HK-2 (cell line): ENCODE measurements at regions not wholly inside any gene's neighbourhood (a gene's known extent, or its start where the extent isn't known, plus 50 kb on each side); places are given as distances from the start of the nearest gene placed in this dataset.
"Not testable (repeated sequence)": the region's sequence is repeated elsewhere in the genome, so short reads cannot be mapped to it uniquely, and the experiment has no call there.

Source experiments
- DNase-seq: peaks from one replicate; pipeline ENCODE4 v3.0.0-alpha.2; 2018; ENCODE audit not compliant: unreplicated experiment

DNA sequence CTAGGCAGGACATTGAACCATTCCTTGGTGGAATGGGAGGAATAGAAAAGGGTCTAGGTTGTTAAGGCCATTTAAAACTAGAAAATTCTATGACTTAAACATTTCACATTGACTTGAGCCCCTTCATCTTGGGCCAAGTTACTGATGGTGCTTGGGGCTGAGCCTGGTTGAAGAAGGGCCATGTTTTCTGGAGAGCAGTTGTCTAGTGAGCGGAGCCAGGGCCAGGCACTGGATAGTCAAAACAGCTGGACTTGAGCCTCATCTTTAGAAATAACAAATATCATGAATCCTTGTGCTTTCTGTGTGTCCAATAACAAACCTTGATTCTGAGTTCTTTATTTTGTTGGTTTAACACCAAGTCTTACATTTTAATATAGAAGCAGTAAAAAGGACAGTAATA, 134.6 kb upstream of the TCF21 start:
- DNase-seq = no peak

DNA sequence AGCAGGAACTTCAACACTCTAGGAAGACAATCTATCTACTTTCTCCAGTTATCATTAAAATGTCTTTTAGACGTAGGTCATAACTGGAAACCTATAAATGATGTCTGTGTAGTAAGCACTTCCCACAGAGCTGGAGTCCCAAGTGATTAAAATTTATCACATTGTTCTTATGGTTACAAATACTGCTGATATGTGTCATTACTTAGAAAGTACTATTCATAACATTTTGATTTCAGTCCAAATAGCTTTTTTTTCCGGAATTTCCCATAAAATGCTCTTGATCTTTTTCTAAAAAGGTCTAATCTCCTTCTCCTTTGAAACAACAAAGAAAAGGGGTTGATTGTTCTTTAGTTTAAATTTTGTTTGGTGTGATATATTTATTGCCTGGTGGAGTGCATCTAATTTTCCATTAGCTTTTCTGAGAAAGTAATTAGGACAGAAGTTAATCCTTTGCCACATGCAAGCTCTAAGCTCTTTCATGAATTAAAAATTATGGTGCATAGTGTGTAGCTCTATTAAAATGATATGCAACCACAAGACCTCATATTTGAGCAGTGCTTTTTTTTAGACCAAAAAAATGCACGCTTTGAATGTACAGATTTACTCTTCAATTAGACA, 132.7 kb upstream of the TCF21 start:
- DNase-seq = no peak

DNA sequence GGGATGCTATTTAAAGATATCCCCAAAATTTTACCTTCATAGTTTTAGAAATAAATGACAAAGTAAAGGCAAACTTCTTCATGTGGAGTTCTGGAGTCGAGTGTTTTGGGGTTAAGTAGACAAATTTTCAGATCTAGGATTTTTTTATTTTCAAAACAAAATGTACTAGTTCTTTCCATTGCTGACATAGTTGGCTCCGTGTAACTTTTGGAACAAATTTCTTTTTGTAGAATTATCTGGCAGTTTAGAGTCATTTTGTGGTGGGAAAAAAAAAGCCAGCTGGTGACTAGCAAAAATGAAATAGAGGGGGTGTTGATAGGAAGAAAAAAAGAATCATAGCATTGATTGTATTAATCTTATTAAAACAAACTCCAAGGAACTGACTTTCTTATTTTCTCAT, 131.6 kb upstream of the TCF21 start:
- DNase-seq = no peak

DNA sequence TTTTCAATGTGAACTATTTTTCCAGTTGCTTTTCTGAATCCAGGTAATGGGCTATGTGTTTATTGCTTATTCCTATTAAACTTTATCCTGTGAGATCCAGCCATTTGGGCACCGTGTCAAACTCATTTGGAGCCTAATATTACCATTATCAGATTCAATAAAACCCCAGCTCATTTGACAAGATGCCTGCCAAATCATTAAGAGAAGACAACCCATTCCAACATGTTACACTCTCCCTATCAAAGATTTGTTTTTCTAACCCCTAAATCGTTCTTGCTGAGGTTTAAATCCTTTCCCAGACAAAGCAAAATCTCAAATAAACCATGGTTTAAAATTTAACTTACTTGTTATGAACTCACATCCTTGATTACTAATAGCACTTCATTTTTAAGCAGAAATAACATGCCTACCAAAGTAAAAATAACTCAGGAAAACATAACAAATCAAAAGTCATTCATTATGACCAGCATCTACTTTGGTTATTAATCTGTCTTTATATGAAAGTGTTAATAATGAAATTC, 130.0 kb upstream of the TCF21 start:
- no peak for DNase-seq

DNA sequence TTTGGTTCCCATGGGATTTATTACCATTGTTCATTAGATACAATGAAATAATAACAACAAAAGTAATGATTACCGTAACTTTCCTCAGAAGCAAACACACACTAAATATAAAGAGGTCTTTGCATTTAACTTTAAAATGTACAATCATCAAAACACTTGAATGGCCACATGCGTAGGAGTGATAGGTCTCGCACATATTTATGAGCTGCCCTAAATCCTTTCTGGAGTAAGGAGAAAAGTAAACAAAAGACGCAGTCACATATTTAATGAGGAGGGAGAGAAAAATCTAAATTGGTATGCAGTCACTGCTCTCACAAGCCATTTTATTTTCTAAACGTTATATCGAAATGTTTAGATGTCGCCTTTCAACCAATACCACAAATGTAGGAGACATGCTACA, 129.4 kb upstream of the TCF21 start:
- DNase-seq = no peak

DNA sequence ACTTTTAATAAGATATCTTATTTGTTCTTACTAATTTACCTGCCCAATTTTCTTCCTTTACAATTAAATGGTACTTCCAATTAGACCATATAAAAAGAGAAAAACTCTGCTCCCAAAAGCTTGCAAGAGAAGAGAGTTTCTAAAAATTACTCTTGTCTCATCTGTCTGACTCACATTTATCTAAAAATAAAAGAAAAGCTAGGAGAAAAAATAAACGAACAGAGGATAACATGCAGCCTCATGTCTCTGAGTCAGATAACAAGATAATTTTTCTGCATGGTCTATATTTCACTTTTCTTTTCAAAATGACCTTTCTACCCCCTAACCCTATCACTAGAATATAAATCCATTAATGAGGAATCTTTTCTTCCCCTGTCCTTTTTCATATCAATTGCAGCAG, 127.2 kb upstream of the TCF21 start:
- DNase-seq = no peak

DNA sequence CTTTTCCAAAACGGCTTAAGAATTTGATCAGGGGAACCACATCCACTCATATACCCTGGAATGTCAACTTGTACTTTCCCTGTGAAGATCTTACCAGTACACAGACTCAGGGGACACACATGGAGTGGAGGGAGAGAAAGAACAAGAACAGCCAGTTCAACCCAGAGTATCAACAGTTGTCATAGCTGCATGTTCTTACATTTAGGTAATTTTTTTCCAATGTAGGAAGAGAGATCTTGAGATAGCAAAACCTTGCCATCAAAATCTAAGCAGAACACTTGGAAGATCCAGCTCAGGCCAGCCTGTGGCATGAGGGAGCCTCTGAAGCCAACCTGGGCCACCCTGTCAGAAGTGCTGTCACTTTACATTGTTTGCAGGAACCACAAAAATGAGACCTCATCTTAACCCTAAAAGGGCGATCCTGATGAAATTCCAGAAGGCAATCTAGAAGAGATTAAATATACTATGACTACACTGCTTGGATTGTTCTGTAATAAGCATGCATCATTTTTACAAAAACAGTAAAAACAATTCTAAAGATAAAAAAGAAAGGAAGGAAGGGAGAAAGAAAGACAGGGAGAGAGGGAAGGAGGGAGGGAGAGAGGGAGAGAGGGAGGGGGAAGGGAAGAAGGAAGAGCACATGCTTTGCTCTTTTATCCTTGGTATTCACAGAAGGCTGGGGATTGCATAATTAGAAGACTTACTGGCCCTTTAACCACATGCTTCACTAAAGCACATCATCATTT, 124.7 kb upstream of the TCF21 start:
- no peak for DNase-seq

DNA sequence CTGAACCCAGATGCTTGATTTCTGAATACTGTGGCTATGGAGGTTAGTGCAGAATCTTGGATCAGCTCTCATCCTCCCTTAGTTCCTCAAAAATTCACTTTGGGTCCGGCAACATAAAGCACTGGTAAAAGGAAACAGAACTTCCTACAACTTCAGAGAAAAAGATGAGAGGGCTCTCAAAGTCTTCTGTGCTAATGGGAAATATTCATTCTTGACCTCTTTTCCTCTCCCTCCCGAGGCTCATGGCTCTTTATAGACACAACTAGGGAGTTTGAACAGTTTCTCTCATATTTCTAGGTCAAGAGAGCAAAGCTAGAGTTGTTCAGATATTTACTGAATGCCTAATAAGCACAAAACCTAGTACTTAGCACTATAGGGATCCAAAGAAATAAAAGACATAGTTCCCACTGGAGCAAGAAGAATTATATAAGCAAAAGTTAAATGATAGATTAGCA, 124.1 kb upstream of the TCF21 start:
- no peak for DNase-seq

DNA sequence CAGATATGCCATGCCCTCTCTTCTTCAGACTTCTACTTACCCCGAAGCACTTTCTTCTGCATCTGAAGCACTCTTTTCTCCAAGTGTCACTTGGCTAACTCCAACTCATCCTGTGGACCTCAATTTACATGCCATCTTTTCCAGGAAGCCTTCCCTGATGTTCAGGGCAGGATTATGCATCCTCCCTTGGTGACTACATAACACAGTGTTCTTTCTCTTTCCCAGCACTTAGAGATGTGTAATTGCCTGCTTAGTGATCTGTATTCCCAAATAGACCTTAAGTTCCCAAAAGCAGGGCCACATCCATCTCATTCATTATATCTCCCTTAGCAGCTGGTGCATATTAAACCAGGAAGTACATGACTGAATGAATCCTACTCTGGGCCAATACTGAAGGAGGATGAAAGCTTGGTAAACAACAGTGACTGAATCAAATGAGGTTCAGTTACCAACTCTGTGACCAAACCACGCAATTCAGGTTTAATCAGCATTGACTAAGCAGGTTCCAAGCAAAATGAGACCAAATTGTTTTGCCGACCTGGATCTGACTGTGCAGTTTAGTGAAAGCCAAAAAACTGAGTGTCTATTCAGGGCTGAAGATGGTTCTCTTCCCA, 121.4 kb upstream of the TCF21 start:
- DNase-seq = no peak

DNA sequence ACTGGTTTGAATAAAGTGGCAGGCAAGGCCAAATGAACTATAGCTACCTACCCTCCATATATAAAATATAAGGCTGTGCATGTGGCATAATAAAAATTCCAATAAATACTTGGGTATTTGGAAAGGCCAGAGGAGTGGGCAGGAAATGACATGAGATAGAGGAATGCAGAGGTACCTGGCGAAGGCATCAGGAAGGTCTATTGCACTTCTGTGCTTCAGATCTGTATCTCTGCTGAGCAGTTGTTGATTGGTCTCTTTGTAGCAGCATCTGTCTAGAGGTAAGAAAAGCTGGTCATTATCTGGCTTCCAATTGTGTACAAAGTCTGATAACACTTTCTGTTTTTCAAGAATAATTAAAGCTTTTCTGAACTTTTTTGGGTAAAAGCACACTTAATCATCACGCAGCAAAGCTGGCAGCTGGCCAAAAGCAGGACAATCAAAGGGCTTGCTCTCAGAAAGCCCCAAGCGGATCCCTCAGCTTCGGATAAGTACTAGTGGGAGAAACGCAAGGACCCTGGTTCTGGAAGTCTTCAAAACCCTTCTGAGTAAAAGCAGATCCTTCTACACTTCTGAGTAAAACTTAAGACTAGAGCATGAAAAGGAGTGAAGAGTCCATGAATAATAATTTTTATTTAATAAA, 120.1 kb upstream of the TCF21 start:
- no peak for DNase-seq

DNA sequence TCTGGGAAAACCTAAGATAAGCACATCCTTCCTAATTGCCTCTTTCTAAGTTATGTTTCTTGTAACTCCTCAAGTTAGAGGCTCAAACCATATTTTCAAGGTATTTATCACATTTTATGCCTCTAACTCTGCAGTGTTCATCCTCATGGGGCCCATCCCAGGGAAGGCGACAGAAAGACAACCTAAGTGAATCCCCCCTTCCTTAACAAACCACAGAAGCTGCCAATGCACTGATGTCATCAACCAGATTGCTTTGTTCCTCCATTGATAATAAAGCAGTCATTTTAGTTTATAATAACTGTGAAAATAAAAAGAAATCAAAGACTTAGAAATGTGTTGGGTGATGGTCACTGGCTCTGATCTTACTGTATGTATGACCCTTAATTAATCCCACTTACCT, 119.5 kb upstream of the TCF21 start:
- DNase-seq = no peak

DNA sequence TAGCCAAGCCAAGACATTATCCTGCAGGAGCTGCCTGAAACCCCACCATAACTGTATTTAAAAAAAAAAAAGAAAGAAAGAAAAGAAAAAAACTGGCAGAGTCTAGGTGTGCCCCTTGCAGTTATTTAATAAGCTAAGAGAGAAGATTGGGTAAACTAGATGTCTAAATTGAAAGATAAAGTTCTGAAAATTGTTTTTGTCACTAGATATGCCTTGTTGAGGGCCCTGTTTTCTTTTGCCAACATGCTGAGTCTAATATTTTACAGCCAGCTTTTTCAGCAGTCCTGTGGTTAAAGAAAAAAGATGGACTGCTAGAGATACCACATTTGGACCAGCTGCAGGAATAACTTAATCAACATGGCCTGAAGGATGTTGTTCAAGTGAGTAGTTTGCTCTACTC, 116.3 kb upstream of the TCF21 start:
- no peak for DNase-seq

DNA sequence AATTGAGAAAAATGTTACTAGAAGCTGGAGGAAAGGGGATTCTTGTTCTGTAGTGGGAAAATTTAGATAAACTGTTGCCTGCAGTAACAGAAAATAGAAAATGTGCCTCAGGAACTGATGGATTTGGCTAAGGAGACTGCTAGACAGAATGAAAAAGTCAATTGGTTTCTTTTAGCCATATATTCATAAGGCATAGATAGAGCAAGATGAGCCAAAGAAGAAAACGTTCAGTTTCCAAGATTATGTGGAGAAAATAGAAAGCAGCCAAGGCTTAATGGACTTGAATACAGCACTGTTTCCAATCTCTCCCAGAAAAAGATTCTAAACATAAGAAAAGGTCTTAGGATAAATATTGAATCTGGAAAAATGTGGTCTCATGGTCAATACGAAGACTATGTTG, 115.1 kb upstream of the TCF21 start:
- DNase-seq = no peak

DNA sequence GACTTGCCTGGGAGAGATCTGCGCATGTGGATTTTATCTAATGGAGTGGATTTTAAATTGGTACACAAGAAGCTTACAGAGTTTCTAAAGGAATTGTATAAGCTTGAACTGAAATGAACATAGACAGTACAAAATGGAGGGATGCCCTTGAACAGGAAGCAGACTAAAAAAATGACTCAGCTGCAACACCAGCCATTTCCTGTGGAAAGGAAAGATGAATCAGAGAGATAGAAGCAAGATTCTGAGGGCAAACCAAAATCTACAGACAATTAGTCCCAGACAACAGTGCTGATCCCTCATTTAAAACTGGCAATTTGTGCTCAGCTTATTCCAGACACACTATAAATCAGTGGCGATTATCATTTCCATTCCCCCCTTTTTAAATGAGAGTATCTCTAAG, 114.6 kb upstream of the TCF21 start:
- DNase-seq = no peak

DNA sequence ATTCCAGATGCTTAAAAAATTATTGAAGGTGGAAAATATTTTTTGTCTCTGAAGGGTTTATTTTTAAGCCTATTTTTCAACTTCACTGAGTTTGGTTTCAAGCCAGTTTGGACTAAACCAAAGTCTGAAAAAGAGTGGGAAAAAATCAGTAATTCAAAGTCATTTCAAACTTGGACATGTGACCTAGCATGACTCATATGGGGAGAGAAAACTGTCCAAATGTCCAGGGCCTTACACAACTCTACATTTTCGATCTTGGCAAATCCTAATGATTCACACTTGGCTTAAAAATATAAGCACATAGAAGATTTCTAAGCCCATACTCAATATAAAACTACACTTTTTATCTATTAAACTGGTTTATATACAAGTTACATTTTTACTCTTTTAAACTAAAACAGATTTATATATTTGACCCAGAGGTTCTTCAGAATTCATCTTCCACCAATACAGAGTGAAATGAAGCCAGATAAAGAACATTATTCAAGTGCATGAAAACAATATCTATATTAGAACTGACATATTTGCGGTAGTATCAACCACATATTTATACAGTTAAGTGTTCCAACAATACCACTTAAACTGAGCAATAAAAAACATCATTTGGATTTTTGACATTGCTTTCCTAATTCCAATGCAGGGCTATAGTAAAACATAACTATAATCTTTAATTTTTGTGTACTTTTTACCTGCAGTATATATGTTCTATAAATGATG, 110.3 kb upstream of the TCF21 start:
- DNase-seq = no peak

DNA sequence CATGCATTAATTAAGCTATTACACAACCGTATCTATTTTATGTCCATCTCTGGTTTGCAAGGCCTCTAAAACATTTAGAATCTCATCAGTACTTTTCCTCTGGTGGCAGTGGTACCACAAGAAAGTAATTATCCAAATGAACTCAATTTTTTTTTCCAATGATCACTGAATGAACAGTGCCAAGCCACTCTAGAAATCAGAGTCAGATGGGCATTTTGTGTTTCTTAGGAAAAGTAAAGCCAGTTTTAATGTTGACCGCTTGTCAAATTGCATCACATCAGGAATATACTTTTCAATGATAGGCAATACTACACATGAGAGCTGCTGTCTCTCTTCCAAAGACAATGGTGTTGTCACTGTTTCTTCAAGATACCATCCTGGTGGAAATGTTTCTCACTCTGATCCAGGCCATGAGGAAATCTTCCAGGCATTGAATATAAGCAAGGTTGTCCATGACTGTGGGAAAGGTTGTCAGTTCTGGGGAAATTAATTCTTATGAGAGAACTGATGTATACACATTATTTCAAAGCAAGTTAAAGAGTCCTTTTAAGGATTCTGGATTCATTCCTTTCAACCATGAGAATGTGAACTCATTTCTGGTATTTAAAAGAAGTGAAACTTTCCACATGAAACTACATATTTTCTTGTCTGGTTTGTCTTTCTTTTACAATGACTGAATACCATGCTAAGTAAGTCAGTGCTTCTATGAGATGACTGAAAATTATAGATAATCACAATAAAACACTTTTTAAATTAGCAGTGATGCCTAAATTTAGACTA, 108.8 kb upstream of the TCF21 start:
- DNase-seq = no peak

DNA sequence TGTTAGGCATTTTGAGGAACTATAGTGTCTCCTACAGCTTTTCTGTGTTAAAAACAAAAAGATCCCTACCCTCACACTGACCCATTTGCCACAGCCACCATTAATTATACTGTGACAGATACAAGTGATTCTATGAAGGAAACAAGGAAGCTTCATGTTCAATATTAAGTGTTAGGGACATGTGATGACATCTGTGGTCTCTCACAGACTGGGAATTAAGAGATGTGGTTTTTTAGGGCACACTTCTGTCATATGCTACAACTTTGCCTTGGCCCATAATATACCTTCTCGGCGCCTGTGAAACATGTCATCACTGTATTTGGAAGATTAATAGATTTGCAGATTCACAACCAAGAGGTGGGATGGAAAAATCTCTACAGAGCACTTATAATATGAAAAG, 102.9 kb upstream of the TCF21 start:
- no peak for DNase-seq

DNA sequence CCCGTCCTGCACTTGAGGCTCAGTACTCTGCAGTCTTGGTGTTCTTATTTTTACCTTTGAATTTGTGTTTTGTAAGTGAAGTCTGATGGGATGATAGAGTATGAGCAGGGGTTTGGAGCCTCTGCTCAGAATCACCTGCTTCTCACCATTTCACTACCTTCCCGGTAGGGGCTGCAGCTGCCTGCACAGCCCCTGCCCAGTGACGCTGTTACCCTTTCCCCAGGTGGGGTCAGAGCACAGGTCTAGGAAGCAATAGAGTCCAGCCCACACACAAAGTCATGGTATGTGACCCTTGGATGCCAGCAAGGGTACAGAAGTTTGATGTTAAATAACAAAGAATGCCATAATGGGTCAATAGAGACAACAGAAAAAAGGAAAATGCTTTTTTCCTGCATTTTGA, 101.8 kb upstream of the TCF21 start:
- no peak for DNase-seq

DNA sequence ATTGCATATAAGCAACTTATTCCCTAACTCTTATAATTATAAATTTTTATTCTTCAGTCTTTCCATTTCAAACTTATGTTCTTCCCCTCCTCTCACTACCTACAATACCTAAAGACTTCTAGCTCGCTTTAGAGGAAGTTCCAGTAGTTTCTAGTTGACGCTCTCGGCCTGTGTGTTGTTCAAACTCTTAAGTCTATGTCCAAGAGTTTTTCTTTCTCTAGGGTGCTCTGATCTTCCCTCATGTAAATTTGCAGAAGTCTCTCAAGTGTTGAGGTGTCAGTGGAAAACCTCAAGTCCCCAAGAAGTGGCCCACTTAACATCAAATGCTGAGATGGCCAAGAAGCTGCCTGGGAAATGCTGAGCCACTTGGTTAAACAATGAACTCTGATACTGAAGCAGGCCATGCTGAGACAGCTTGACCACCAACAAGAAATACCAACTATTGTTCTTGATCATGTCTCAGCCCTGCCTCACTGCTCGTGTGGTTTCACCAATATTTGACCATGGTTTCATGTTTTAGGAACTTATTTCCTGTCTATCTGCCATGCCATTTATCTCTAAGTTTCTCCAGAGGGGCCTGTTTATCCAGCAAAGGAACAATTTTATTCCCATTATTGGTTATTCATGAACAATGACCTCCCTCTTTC, 100.9 kb upstream of the TCF21 start:
- no peak for DNase-seq

DNA sequence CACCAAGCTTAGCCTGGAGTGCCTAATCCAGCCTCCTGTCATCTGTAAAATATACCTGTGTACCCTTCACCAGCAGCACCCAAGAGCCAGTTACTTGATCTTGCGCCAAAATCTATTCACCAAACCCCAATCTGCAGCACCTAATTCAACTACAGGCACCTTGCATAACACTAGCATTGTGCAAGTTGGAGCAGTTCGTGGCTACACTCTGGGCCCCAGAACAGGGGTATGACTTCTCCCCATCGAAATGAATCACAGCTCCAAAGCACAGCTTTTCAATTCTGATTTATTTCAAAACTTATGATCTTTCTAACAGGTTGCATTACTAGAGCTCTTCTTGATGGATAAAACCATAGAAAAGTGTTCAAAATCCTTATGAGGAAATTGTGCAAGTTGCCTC, 100.4 kb upstream of the TCF21 start:
- DNase-seq = no peak

DNA sequence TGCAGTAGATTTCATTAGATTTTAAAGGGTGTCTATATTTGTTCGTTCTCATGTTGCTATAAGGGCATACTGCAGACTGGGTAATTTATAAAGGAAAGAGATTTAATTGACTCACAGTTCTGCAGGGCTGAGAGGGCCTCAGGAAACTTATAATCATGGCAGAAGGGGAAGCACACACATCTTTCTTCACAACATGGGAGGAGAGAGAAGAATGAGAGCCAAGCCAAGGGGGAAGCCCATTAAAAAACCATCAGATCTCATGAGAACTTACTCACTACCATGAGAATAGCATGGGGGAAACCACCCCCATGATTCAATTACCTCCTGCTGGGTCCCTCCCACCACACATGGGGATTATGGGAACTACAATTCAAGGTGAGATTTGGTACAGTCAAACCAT, 99.5 kb upstream of the TCF21 start:
- not testable (repeated sequence) for DNase-seq
